BJ (cell line): ENCODE measurements at regions not wholly inside any gene's neighbourhood (a gene's known extent, or its start where the extent isn't known, plus 50 kb on each side); places are given as distances from the start of the nearest gene placed in this dataset.

Experiments used
- CTCF ChIA-PET: fragments of 350-600 bp; formaldehyde crosslinking; extraction: SDS; loops from one replicate; lab custom pipeline; 2021; ENCODE audit warnings: antibody characterized with exemption, inconsistent platforms; lab: Yijun Ruan, JAX
- POLR2A ChIA-PET: fragments of 300-600 bp; sonication (Branson Sonifier 250); formaldehyde crosslinking; extraction: SDS; loops from one replicate; lab custom pipeline; 2021; ENCODE audit warnings: antibody characterized with exemption; lab: Charles Lee
- DNase-seq: peaks from one replicate; pipeline ENCODE4 v3.0.0-alpha.2; 2011; ENCODE audit warnings: low read depth
- H3K27me3 ChIP-seq: 2 replicates; pipeline ENCODE4 v1.6.0; 2011; ENCODE audit warnings: low read length; ENCODE audit not compliant: control insufficient read depth, insufficient read depth
- H3K36me3 ChIP-seq: 2 replicates; pipeline ENCODE4 v1.5.1; 2011; ENCODE audit warnings: low read length; ENCODE audit not compliant: control insufficient read depth, insufficient read depth
- H3K4me3 ChIP-seq: 2 replicates; pipeline ENCODE4 v1.5.1; 2011; ENCODE audit warnings: low read depth, mild to moderate bottlenecking, control low read depth, low read length
- TF ChIP-seq, protein P1 (sequence below): IDR thresholded peaks from 2 replicates; pipeline ENCODE4 v1.5.1; 2011; ENCODE audit warnings: low read depth, mild to moderate bottlenecking, control low read depth, inconsistent platforms, low read length, moderate library complexity; ENCODE audit not compliant: insufficient read depth

DNA sequence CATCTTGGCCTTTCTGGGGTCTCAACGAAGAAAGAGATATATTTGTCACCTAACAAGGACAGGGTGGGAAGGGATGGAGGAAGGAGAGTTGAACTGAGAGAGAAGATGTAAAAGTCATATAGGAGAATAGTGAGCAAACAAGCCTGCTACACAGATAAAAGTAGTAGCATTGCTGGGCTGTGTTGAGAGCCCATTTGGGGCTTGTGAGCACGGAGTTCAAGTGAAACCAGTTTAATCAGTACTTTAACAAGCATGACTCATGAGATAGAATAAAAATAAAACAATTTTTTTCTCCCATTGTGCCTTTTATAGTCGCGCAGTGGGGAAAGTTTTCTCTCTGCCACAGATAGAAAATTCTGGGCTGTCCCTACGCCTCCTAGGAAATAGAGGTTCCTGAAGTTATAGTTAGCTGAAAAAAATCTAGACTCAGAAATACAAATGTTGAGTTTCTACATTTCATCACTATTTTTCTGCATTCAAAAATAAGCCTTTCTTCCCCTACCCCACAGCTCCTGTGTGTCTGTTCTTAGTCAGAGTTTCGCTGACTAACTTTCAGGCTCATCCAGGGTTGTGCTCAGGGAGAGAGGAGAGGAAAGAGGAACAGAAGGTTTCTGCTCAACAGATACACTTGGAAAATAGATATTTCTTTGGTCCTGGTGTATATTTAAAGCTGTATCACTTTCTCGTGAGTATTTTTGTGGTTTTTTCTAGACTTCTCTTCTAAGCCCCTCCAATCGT is 395.8 kb upstream of the ADAMTSL1 start:
- no peak for DNase-seq
- POLR2A ChIA-PET, result no interaction called here
- CTCF ChIA-PET, result no interaction called here
- Histone ChIP-seq H3K36me3 (no peaks in the 10 kb centered on the region), H3K4me3 (no peak overlapping the region), H3K27me3 (no peaks in the 10 kb centered on the region)
- TF ChIP-seq, protein P1, sequence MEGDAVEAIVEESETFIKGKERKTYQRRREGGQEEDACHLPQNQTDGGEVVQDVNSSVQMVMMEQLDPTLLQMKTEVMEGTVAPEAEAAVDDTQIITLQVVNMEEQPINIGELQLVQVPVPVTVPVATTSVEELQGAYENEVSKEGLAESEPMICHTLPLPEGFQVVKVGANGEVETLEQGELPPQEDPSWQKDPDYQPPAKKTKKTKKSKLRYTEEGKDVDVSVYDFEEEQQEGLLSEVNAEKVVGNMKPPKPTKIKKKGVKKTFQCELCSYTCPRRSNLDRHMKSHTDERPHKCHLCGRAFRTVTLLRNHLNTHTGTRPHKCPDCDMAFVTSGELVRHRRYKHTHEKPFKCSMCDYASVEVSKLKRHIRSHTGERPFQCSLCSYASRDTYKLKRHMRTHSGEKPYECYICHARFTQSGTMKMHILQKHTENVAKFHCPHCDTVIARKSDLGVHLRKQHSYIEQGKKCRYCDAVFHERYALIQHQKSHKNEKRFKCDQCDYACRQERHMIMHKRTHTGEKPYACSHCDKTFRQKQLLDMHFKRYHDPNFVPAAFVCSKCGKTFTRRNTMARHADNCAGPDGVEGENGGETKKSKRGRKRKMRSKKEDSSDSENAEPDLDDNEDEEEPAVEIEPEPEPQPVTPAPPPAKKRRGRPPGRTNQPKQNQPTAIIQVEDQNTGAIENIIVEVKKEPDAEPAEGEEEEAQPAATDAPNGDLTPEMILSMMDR, result no peak

DNA sequence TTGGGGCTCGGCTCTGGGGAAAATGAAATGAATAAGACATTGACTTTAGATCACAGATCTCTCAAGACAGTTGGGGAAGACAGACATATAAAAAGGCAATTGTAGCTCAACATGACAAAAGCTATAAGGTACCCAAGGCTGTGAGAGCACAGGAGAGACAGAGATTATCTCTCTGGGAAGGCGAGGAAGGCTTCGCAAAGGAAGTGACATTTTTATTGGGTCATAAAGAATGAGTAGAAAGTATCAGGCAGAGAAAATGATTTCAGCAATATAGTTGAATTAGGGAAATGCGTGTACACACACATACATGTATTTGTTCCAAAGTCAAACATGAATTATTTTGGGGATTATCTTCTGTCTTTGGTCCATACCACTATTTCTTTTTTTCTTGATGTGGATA is 381.8 kb upstream of the ADAMTSL1 start:
- Histone ChIP-seq H3K27me3 (0 out of 2 replicates have a peak, but pooled peaks cover 1% of the 10 kb centered on the region), H3K4me3 (no peak overlapping the region), H3K36me3 (no peaks in the 10 kb centered on the region)
- no peak for DNase-seq
- TF ChIP-seq, protein P1, result no peak
- CTCF ChIA-PET, result interaction anchor here (1.1 kb wide), 1 partner anchor 10 kb away, joined by 3 read pairs; no protein-coding TSS in a partner anchor
- POLR2A ChIA-PET, result no interaction called here

DNA sequence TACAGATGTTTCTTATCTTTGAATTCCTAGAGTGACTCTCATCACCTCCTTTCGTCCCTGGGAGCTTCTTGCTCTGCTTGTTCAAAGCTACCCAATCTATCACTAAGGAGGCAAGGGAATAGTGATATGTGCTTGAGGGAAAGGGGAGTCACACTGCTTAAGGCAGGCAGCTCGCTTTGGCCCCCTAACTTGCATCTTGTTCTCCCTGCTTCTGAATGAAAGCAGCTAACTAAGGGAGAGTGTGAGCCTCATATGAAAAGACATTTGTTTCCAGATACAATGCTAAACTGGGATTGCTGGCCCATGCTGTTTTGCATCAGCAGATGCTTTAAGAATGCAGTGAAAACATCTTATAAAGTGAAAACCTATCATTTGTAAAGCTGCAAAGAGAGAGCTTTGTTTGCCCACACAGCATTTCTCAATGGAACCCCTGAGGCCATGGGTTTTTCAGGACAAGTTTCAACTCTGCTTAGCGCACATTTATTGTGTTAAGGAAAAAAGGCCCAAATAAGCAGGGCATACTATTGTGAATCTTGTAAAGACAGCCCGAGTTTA is 367.9 kb upstream of the ADAMTSL1 start:
- TF ChIP-seq, protein P1, result no peak
- Histone ChIP-seq H3K27me3 (no peaks in the 10 kb centered on the region; the same call in 1 of the 2 replicates), H3K36me3 (no peaks in the 10 kb centered on the region), H3K4me3 (no peak overlapping the region)
- POLR2A ChIA-PET, result no interaction called here
- CTCF ChIA-PET, result interaction anchor here (0.9 kb wide), 1 partner anchor 14 kb away, joined by 3 read pairs; no protein-coding TSS in a partner anchor
- DNase-seq, result no peak

DNA sequence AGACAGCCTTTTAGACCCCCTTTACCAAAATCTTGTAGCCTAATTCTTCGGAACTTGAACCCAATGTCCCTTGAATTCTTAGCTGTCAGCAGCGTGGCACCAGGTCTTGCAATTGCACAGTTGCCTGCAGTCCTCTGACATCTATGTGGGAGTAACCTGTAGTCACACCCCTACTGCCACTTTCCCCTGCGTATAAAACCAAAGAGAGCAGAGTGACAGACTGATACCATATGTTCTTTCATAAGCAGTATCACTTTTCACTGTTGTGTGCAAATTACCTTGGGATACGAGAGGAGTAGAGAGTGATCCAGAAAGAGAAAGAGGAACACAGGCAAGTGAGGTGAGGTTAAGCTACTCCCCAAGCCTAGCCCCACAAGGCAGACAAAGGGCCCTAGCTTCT is 364.3 kb upstream of the ADAMTSL1 start:
- CTCF ChIA-PET, result interaction anchor here (1.8 kb wide), 1 partner anchor 29 kb away, joined by 5 read pairs; no protein-coding TSS in a partner anchor
- no peak overlapping the region for H3K4me3 ChIP-seq
- no peaks in the 10 kb centered on the region for H3K36me3 ChIP-seq
- POLR2A ChIA-PET, result no interaction called here
- no peaks in the 10 kb centered on the region; the same call in 1 of the 2 replicates for H3K27me3 ChIP-seq
- TF ChIP-seq, protein P1, result no peak
- no peak for DNase-seq

DNA sequence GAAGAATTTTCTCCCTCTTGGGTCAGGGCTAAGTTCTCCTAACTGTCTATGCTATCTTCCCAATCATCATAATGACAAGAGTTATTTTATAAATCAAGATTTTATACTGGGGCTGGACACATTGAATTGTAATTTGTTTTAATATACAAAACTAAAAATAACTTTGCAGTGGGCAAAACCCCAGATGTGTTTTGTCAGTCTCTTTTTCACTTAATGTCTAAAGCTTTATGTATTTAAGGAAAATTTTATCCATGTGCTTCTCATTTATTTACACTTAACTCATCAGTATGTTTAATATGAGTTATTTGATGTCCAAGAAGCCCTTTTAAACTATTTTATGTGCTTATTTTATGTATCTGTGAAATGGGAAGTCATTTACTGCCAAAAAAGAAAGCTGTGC is 362.8 kb upstream of the ADAMTSL1 start:
- no peaks in the 10 kb centered on the region; the same call in 1 of the 2 replicates for H3K27me3 ChIP-seq
- TF ChIP-seq, protein P1, result no peak
- CTCF ChIA-PET, result interaction anchor here (1.1 kb wide), 1 partner anchor 39 kb away, joined by 3 read pairs; no protein-coding TSS in a partner anchor
- H3K4me3 ChIP-seq, result no peak overlapping the region
- POLR2A ChIA-PET, result no interaction called here
- DNase-seq, result no peak
- H3K36me3 ChIP-seq, result no peaks in the 10 kb centered on the region
